B cell (primary cell): ENCODE measurements at regions not wholly inside any gene's neighbourhood (a gene's known extent, or its start where the extent isn't known, plus 50 kb on each side); places are given as distances from the start of the nearest gene placed in this dataset.

ENCODE experiments used
- EZH2 ChIP-seq: IDR thresholded peaks from 2 replicates; pipeline ENCODE4 v1.6.1; 2012; ENCODE audit warnings: borderline replicate concordance, low read depth, mild to moderate bottlenecking, moderate library complexity, low read length; ENCODE audit not compliant: insufficient read depth, poor library complexity, severe bottlenecking
- TF ChIP-seq, protein P1 (sequence below): fragments of 200-600 bp; IDR thresholded peaks from one replicate; pipeline ENCODE4 v1.8.0; 2022; ENCODE audit warnings: antibody characterized with exemption, mild to moderate bottlenecking

DNA sequence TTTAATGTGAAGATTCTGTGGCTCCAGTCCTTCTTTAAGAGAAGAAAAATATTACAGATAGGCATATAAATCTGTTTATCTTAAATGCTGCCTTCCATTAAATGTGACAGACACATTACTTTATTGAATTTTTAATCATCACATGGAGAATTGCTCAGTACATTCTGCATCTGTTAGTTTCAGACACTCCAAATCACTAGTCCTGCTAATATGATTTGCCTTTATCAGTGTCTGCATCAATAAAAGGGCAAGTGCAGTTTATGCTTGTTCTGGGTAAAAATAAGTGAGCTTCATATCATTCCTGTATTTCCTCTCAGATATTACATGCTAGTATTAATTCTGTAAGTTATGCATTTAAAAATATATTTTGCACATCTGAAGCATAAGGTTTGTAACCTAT, 666.4 kb downstream of the TECRL start:
- TF ChIP-seq, protein P1, sequence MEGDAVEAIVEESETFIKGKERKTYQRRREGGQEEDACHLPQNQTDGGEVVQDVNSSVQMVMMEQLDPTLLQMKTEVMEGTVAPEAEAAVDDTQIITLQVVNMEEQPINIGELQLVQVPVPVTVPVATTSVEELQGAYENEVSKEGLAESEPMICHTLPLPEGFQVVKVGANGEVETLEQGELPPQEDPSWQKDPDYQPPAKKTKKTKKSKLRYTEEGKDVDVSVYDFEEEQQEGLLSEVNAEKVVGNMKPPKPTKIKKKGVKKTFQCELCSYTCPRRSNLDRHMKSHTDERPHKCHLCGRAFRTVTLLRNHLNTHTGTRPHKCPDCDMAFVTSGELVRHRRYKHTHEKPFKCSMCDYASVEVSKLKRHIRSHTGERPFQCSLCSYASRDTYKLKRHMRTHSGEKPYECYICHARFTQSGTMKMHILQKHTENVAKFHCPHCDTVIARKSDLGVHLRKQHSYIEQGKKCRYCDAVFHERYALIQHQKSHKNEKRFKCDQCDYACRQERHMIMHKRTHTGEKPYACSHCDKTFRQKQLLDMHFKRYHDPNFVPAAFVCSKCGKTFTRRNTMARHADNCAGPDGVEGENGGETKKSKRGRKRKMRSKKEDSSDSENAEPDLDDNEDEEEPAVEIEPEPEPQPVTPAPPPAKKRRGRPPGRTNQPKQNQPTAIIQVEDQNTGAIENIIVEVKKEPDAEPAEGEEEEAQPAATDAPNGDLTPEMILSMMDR: no peak
- TF ChIP-seq EZH2: no peak
